ENCODE measurements at regions not wholly inside any gene's neighbourhood (a gene's known extent, or its start where the extent isn't known, plus 50 kb on each side); places are given as distances from the start of the nearest gene placed in this dataset.

GRCh38 chr7:140281255-140281654, 104.5 kb upstream of the KDM7A start:
- TF ChIP-seq, protein P1, sequence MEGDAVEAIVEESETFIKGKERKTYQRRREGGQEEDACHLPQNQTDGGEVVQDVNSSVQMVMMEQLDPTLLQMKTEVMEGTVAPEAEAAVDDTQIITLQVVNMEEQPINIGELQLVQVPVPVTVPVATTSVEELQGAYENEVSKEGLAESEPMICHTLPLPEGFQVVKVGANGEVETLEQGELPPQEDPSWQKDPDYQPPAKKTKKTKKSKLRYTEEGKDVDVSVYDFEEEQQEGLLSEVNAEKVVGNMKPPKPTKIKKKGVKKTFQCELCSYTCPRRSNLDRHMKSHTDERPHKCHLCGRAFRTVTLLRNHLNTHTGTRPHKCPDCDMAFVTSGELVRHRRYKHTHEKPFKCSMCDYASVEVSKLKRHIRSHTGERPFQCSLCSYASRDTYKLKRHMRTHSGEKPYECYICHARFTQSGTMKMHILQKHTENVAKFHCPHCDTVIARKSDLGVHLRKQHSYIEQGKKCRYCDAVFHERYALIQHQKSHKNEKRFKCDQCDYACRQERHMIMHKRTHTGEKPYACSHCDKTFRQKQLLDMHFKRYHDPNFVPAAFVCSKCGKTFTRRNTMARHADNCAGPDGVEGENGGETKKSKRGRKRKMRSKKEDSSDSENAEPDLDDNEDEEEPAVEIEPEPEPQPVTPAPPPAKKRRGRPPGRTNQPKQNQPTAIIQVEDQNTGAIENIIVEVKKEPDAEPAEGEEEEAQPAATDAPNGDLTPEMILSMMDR (IDR thresholded peaks at IDR 0.05), result no peak
- TF ChIP-seq POLR2A (IDR thresholded peaks at IDR 0.05), result no peak
- no peak for TF ChIP-seq POLR2AphosphoS5 (IDR thresholded peaks at IDR 0.05)
- TF ChIP-seq EP300 (IDR thresholded peaks at IDR 0.05), result no peak

Data from gastroesophageal sphincter (tissue), 3 donors.